CD14-positive monocyte (primary cell): ENCODE measurements at regions not wholly inside any gene's neighbourhood (a gene's known extent, or its start where the extent isn't known, plus 50 kb on each side); places are given as distances from the start of the nearest gene placed in this dataset.

ENCODE experiments used
- DNase-seq, 3 donors: peaks; one replicate each; pipeline ENCODE4 v3.0.0-alpha.2; 2011 to 2022
- H2AFZ ChIP-seq: 2 replicates; pipeline ENCODE4 v1.6.0; 2012; ENCODE audit warnings: mild to moderate bottlenecking, low read depth, low read length, inconsistent platforms; ENCODE audit not compliant: insufficient read depth, poor library complexity, severe bottlenecking
- H3K27ac ChIP-seq, 2 donors: 1 replicate in 1 of 2; 2 replicates in 1 of 2; pipeline ENCODE4 v1.5.1; 2012 to 2013; ENCODE audit warnings: low read length in 2 of 2, control low read depth in 1 of 2, inconsistent platforms in 1 of 2, low read depth in 1 of 2, mild to moderate bottlenecking in 1 of 2
- H3K27me3 ChIP-seq, 2 donors: one replicate each; pipeline versions ENCODE4 v1.6.0 to v1.6.1; 2011 to 2013; ENCODE audit warnings: low read length in 2 of 2; ENCODE audit not compliant: control insufficient read depth in 2 of 2, insufficient read depth in 2 of 2
- H3K36me3 ChIP-seq, 2 donors: replicated peaks in 1 of 2; 1 replicate in 1 of 2; 2 replicates in 1 of 2; pipeline versions ENCODE4 v1.5.1 to v1.6.1; 2012 to 2013; ENCODE audit warnings: low read length in 2 of 2, control low read depth in 1 of 2, inconsistent platforms in 1 of 2, mild to moderate bottlenecking in 1 of 2; ENCODE audit not compliant: insufficient read depth in 2 of 2, control insufficient read depth in 1 of 2
- H3K4me1 ChIP-seq, 2 donors: 1 replicate in 1 of 2; 2 replicates in 1 of 2; pipeline versions ENCODE4 v1.5.1 to v1.6.1; 2012 to 2013; ENCODE audit warnings: low read length in 2 of 2, control low read depth in 1 of 2, inconsistent platforms in 1 of 2, mild to moderate bottlenecking in 1 of 2, moderate library complexity in 1 of 2; ENCODE audit not compliant: insufficient read depth in 2 of 2, control insufficient read depth in 1 of 2
- H3K4me2 ChIP-seq: replicated peaks from 2 replicates; pipeline ENCODE3; 2012; ENCODE audit warnings: low read length, moderate library complexity, mild to moderate bottlenecking; ENCODE audit not compliant: poor library complexity, severe bottlenecking; ENCODE audit errors: extremely low read depth
- H3K4me3 ChIP-seq, 3 experiments: fragments of 200-600 bp in 1 of 3; sonication (generic) in 1 of 3; replicated peaks in 1 of 3; 1 replicate in 2 of 3; 2 replicates in 1 of 3; pipeline ENCODE4 v1.5.1; 2011 to 2013; ENCODE audit warnings: low read length in 3 of 3, mild to moderate bottlenecking in 3 of 3, control low read depth in 2 of 3, low read depth in 2 of 3, inconsistent platforms in 1 of 3, moderate library complexity in 1 of 3
- H3K79me2 ChIP-seq: 2 replicates; pipeline ENCODE4 v1.6.0; 2012; ENCODE audit warnings: mild to moderate bottlenecking, control low read depth, inconsistent platforms, low read length, moderate library complexity; ENCODE audit not compliant: insufficient read depth
- H3K9ac ChIP-seq: 2 replicates; pipeline ENCODE4 v1.6.0; 2017; ENCODE audit warnings: low read length, mild to moderate bottlenecking; ENCODE audit not compliant: insufficient read depth, poor library complexity, severe bottlenecking
- H3K9me3 ChIP-seq, 2 donors: replicated peaks in 1 of 2; 1 replicate in 1 of 2; 2 replicates in 1 of 2; pipeline versions ENCODE4 v1.5.1 to v1.6.1; 2012 to 2013; ENCODE audit warnings: low read length in 2 of 2, control low read depth in 1 of 2; ENCODE audit not compliant: control insufficient read depth in 1 of 2, insufficient read depth in 1 of 2
- H4K20me1 ChIP-seq: 2 replicates; pipeline ENCODE4 v1.6.0; 2012; ENCODE audit warnings: mild to moderate bottlenecking, low read length, control low read depth, moderate library complexity; ENCODE audit not compliant: insufficient read depth
- H3K27ac Mint-ChIP-seq, 7 donors: one replicate each; pipeline ENCODE4 v1.8.0; 2020; ENCODE audit warnings: mild to moderate bottlenecking in 7 of 7, mixed read lengths in 7 of 7, moderate library complexity in 6 of 7, inconsistent platforms in 2 of 7
- H3K27me3 Mint-ChIP-seq, 3 donors: one replicate each; pipeline ENCODE4 v1.8.0; 2021 to 2022; ENCODE audit warnings: low read depth in 3 of 3, mild to moderate bottlenecking in 3 of 3, mixed read lengths in 3 of 3, moderate library complexity in 3 of 3, inconsistent platforms in 1 of 3
- H3K36me3 Mint-ChIP-seq, 2 donors: one replicate each; pipeline ENCODE4 v1.8.0; 2020; ENCODE audit warnings: mixed read lengths in 2 of 2, inconsistent platforms in 1 of 2, mild to moderate bottlenecking in 1 of 2
- H3K4me1 Mint-ChIP-seq: one replicate; pipeline ENCODE4 v1.8.0; 2020; ENCODE audit warnings: mild to moderate bottlenecking, mixed read lengths
- H3K4me3 Mint-ChIP-seq, 2 donors: one replicate each; pipeline ENCODE4 v1.8.0; 2020; ENCODE audit warnings: mild to moderate bottlenecking in 2 of 2, mixed read lengths in 2 of 2, moderate library complexity in 1 of 2
- H3K9me3 Mint-ChIP-seq, 7 donors: one replicate each; pipeline ENCODE4 v1.8.0; 2020 to 2022; ENCODE audit warnings: mixed read lengths in 7 of 7, mild to moderate bottlenecking in 6 of 7, moderate library complexity in 6 of 7, inconsistent platforms in 2 of 7
- CTCF ChIP-seq: fragments of 200-600 bp; IDR thresholded peaks from one replicate; pipeline ENCODE4 v1.8.0; 2022; ENCODE audit warnings: antibody characterized with exemption, mild to moderate bottlenecking
- WGBS: methylation state at CpG from one replicate; pipeline ENCODE4 v1.1.5; 2013; ENCODE audit warnings: missing lambda C conversion rate; ENCODE audit not compliant: insufficient coverage; 5-methylcytosine and 5-hydroxymethylcytosine counted together
- intact Hi-C, 2 donors: fragments of 100-400 bp; cut with micrococcal nuclease; formaldehyde crosslinking; loops; one replicate each; pipeline versions ENCODE4 v1.15.0 to v1.15.1; 2023

GRCh38 chr2:118251427-118251826 lies 163.2 kb downstream of the INSIG2 start:
- 86% methylated on average over 1 of the region's 3 CpGs for WGBS
- no peaks in the 10 kb centered on the region for H4K20me1 ChIP-seq
- no peak overlapping the region for H3K27ac ChIP-seq
- Mint-ChIP-seq H3K27ac (no peak overlapping the region), H3K27me3 (peaks cover 6 to 12% (median 7%) of the 10 kb centered on the region in 3 donors), H3K4me1 (peaks cover 3% of the 10 kb centered on the region), H3K9me3 (no peaks in the 10 kb centered on the region), H3K36me3 (no peaks in the 10 kb centered on the region), H3K4me3 (no peak overlapping the region)
- no peaks in the 10 kb centered on the region for H3K9me3 ChIP-seq
- no peak overlapping the region for H3K9ac ChIP-seq
- no peaks in the 10 kb centered on the region for H3K27me3 ChIP-seq
- no peak overlapping the region for H2AFZ ChIP-seq
- DNase-seq = no peak
- TF ChIP-seq CTCF = no peak
- no peak overlapping the region for H3K4me2 ChIP-seq
- H3K4me3 ChIP-seq = no peak overlapping the region
- intact Hi-C loops = no loop called here
- no peaks in the 10 kb centered on the region for H3K79me2 ChIP-seq
- no peaks in the 10 kb centered on the region for H3K4me1 ChIP-seq
- no peaks in the 10 kb centered on the region for H3K36me3 ChIP-seq

- intact Hi-C loops = no loop called here
- WGBS = 74% methylated on average over 3 of the region's 5 CpGs
- H3K36me3 ChIP-seq = no peaks in the 10 kb centered on the region
- no peak overlapping the region for H3K27ac ChIP-seq
- H2AFZ ChIP-seq = no peak overlapping the region
- H3K4me1 Mint-ChIP-seq = peaks cover 3% of the 10 kb centered on the region
- H3K4me2 ChIP-seq = no peak overlapping the region
- peaks cover 0 to 1% (median 0%) of the 10 kb centered on the region in 7 donors for H3K9me3 Mint-ChIP-seq
- H3K27me3 ChIP-seq = no peaks in the 10 kb centered on the region
- TF ChIP-seq CTCF = no peak
- H3K36me3 Mint-ChIP-seq = no peaks in the 10 kb centered on the region
- no peak for DNase-seq
- no peak overlapping the region for H3K4me3 ChIP-seq
- no peaks in the 10 kb centered on the region for H3K79me2 ChIP-seq
- H3K4me1 ChIP-seq = no peaks in the 10 kb centered on the region
- no peak overlapping the region for H3K27ac Mint-ChIP-seq
- H3K4me3 Mint-ChIP-seq = no peak overlapping the region
- H3K9ac ChIP-seq = no peak overlapping the region
- no peaks in the 10 kb centered on the region for H4K20me1 ChIP-seq
- H3K9me3 ChIP-seq = no peaks in the 10 kb centered on the region
- H3K27me3 Mint-ChIP-seq = peaks cover 6 to 15% (median 7%) of the 10 kb centered on the region in 3 donors
Measured at GRCh38 chr2:118250463-118250862, 162.2 kb downstream of the INSIG2 start.
